NCI-H2029 treated with DMSO at 0.1 percent for 48 hours (cell line): ENCODE measurements at regions not wholly inside any gene's neighbourhood (a gene's known extent, or its start where the extent isn't known, plus 50 kb on each side); places are given as distances from the start of the nearest gene placed in this dataset.

Experiments
- DNase-seq: peaks from one replicate; lab custom pipeline; 2025; lab: John Stamatoyannopoulos, UW

DNA sequence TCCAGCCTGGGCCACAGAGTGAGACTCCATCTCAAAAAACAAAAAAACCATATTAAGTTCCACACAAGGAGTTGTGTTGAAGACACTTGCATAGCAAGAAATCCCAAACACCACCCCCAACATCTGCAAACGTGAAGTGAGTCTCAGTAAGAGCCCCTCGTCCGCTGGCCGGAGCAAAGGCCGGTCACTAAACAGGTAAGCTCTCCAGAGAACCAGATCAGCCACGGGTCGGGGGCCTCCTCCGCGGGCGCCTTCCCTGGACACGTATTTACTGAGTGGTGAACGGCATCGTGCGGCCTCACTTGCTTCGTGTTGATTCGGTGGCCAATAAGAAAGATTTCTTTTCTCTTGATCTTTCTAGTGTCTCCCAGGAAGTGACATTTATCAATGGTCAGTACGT lies 93.6 kb downstream of the MRPL36 start:
- no peak for DNase-seq

DNA sequence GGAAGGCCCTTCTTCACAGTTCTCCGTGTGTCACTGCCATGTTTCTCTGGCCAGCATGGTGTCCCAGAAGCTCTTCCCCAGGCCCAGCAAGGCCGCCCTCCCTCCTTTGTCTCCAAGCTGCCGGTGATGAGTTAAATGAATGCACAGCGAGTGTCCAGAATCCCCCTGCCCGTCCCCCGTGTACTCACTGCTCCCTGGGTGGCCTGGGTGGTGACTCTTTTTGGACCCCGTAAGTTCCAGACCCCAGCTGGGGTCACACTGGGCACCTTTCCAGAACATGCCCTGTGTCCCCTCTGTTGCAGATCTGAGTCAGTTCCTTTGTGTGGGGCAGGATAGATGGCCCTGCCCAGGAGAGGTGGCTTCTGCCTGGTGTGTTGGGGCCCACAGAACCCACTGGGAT lies 95.0 kb downstream of the MRPL36 start:
- no peak for DNase-seq

DNA sequence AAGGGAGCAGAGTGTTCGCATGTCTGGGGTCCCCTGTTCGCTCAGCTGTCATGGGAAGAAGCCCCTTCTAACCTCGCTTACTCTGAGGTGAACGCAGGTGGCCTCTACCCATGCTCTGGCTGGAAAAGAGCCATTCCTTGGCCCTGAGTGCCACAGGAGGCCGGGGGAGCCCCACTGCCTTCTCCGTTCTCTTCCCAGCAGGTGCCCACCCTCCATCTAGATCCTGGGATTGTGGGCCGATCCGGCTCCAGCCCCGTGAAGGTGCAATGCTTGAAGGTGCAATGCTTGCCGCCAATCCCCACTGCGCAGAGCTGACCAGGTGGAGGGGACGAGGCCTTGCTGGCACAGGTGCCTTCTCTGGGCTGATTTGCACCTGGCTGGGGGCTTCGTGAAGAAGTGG lies 95.4 kb downstream of the MRPL36 start:
- no peak for DNase-seq

DNA sequence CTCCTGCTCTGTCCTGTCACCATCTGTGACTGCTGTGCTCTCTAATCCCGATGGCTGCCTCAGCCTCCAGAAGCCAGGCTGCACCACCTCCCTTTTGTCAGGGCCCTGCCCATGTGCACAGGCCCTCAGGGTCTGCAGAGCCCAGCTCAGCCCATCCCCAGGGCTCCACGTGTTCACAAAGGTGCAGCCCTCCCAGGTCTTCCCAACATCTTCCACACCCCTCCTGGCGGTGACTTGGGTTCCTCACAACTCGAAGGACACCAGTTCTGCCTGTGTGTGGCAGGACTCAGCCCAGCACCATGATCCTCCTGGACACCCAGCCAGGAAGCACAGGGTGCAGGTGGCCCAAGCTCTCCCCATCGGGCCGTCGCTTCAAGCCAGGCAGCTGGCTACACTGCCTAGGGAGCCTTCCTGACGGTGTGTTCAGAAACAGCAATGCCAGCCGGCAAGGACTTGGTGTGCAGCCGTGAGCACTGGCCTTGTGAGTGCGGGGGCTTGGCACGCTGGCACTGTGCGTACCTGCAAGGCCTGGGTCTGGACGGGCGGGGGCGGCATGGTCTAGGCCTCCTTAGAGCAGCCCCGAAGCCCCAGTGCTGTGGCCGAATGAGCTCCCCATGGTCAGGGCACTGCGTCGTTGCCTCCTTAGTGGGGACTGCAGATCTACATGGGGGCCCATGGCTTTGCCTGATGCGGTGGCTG lies 96.1 kb downstream of the MRPL36 start:
- no peak for DNase-seq

DNA sequence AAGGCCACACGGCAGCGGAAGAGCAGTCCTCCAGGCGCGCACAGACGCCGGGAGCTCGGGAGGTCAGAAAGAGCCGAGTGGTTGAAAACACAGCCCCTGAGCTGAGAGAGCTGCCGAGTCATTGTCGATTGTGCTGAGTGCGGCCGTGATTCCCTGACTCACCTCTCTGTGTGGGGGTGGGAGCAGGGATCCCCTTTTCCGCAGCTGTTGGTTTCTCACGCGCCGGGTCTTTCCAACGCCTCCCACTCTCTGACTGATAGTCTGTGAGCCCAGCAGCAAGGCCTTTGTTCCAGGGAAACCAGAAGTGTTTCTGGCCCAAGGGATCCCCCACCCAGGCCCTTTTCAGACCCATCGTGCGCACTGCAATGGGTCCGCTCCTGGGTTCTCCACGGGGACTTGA lies 97.3 kb downstream of the MRPL36 start:
- no peak for DNase-seq

DNA sequence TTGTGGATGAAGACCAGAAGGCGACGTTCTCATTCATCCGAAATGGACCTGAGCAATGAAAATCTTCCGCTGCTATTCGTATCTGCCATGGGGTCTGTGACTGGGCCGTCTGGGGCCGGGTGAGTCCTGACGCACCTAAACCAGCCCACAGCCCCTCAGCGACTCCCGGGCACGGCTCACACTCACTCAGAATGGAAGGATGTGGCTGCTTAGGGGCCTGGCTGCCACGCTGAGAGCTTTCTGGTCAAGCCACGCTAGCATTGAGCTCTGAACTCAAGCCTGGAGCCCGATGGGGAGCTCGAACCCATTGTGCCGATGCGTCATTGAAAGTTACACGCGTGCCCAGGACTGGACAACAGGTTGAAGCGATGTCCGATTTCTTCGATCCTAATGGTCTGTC lies 97.8 kb downstream of the MRPL36 start:
- DNase-seq, result no peak

DNA sequence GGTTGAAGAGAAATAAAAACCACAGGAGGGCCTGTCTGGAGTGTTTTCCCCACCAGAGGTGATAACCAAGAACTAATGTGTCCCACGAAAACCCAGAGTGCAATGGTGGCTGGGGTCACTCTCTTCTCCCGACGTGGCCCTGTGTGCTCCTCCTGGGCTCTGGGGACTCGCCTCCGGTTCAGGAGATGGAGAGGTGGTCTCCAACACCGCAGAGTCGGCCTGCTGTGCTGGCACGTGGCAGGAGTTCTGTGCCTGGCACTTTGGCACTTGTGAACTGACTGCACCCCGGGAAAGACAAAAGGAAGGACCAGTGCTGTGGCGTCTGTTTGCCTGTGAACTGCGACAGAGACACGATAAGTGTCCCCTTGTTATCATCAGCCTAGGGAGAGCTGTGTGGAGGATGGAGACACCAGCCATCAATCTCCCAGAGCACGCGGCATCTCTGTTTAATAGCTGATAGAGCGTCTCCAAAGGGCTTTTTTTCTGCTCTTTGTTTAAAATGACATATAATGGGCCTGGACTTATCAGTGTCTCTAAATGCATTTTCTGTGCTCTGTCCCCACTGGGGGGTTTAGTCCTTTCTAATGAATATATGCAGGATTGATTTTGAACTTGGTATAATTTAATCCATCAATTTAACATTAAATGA lies 98.3 kb downstream of the MRPL36 start:
- DNase-seq, result no peak

DNA sequence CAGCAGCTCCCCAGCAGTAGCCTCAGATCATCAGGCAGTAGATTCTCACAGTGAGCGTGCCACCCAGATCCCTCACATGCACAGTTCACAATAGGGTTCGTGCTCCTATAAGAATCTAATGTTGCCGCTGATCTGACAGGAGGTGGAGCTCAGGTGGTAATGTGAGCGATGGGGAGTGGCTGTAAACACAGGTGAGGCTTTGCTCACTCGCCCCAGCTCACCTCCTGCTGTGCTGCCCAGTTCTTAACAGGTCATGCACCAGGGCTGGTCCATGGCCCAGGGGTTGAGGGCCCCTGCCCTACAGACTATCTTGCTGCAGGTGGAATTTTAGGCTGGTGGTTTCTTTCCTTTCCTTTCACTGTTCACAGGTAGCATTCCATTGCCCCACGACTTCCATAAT lies 100.2 kb downstream of the MRPL36 start:
- no peak for DNase-seq

DNA sequence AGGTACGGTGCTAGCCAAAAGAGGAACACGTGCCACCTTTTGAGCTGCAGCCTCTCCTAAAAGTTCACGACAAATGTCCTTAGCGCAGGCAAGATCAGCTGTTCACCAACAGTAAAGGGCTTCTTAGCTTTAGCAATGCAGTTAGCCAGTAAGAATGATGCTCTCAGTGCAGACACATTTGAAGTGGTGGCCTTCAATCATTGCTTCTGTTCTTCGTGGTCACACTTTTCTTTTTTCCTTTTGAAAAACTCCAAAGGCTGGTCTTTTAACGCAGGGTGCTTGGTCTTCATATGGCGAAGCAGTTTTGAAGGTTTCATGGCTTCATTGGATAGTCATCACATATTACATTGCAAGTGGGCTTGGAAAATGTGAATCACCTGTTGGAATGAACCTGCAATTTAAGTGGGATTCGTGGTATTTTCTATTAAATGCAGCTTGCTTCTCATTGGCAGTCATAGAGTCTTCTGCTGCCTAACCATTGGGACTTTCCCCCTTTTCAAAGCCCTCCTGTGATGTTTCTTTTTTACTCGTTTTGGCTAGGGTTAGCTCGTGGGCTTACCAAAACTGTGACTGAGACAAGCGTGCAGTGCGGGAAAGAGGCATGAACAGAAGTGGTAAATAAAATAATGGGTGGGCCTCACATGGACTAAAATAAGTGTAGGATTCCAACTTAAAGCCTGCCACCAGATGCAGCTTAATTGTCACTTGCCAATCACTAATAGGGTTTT lies 100.9 kb downstream of the MRPL36 start:
- no peak for DNase-seq

DNA sequence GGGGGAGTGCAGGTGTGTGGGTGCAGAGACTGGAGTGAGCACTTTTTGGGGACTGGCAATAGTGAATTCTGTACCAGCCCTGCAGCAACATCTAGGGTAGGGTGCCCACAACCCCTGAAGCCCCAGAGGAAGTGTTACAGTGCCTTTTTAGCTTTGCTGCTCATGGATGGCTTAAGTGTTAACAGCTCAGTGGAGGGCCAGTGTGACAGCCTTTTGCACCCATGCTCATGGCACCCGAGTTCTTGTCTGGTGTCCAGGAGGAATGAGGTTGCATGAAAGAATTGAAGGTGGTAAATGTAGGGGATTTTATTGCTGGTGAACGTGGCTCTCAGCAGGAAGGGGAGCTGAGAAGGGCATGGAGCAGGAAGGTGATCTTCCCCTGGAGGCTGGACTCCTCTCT lies 107.3 kb downstream of the MRPL36 start:
- no peak for DNase-seq

DNA sequence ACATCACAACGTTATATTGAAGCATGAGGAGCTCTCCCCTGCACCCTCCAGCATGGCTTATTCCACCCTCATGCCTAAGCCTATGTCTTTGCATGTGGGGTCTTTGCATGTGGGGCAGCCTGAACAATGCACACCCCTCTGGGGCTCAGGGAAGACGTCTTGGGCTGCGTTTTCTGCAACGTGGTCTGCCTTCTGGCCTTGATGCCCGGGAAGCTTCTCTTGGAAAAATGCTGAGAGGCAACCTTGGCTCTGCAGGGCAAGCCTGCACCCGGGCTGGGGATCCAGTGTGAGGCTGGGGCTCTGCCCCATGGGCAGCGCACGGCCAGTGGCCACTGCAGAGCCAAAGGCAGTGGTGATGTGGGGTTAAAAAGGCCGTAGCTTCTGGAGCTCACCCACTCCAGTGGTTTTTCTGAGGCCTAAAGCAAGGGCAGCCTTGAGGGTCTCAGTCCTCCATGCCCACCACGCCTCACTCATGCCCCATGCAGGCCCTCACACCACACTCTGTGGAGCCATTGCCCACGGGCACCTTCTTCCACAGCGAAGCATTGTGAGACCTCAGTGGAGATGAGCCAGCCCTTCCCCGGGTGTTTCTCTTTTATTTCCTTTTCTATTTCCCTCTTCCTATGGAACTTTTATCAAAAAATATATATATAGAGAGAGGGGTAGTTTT lies 112.2 kb downstream of the MRPL36 start:
- DNase-seq, result no peak

DNA sequence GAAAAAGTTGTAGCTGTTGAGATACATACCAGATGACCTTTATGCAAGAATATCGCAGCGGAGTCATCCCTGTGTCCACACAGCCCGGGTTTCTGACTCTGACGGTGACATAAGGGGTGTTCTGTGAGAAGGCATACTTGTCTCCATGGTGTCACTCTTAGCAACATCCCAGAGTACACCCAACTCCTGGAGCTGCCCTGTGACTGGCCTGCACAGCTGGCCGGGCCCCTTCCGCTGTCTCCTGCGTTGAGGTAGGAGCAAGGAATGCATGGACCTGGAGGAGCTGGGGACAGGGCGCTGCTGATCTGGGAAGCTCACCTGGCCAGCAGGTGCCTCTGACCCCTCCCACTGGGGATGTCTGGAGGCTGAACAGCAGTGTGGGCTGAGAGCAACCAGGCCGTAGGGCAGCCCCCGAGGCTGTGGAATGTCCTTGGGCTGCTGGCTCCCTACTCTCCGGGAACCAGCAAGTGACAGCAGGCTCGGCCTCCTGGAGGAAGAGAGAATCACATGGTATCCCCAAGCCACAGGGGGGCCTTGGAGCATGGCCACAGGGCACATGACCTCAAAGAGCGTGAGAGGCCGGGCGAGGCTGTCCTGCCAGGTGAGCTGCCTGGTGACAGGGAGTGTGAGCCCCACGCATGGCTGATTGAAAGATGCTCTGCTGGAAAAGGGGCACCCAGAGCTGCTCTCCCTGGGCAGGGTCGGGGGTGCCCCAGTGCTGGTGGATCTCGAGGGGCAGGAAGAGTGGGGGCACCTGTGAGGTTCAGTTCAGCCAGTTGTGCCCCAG lies 113.4 kb downstream of the MRPL36 start:
- no peak for DNase-seq

DNA sequence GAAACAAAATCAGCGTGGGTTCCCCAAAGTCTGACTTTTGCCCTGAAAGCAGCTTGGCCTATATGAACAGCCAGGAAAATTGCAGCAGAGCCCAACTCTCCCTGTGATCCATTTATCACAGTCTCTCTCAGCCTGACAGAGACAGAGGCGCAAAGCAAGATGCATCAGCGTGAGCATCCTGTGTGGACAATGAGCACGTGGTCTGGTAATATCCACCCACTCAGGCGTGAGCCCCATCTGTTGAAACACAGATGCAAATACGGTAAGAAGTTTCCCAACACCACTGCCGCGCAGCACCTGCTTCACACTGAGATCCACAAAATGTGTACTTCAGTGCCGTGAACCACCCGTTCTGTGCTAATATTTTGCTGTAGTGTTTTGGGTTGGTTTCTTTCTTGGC lies 114.6 kb downstream of the MRPL36 start:
- DNase-seq, result no peak

DNA sequence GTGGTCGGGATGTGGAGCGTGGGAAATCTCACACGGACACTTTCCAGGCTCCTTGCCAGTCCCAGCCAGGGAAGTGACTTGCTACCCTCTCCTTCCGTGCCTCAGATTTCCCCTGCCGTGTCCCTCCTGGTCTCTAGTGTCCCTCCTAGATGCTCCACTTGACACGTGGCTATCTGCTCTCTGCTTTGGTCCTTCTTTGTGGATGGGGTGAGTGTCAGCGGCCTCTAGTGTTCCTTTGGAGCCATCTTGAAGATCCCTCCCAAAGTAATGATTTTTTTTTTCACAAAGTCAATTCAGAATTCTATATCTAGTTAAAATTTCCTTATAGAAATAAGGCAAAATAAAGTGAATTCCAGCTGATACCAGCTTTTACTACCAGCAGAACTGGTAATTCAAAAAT lies 117.7 kb downstream of the MRPL36 start:
- no peak for DNase-seq

DNA sequence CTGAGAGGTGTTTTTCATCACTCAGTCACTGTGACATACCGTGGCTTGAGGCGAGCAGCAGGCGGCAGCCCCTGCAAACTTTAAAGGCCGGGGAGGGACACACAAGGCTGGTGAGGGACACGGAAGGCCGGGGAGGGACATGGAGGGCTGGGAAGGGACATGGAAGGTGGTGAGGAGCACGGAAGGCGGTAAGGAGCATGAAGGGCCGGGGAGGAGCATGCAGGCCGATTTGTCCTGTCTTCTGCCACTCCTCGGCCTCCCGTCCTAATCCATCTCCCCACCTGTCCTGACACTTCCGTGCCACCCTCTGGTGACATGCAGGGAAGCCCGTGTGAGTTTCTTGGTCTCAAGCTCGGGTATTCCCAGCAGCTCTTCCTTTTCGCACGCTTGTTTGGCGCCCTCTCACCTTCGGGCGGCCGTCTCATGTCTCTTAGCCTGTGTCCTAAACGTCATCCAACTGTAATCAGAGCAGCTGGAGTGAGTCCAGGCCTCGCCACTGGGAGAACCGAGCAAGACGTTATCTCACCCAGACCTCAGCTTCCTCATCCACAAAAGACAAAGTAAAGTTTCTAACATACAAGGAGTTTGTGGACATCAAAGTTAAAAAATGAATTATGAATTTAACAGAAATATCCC lies 126.5 kb downstream of the MRPL36 start:
- no peak for DNase-seq

DNA sequence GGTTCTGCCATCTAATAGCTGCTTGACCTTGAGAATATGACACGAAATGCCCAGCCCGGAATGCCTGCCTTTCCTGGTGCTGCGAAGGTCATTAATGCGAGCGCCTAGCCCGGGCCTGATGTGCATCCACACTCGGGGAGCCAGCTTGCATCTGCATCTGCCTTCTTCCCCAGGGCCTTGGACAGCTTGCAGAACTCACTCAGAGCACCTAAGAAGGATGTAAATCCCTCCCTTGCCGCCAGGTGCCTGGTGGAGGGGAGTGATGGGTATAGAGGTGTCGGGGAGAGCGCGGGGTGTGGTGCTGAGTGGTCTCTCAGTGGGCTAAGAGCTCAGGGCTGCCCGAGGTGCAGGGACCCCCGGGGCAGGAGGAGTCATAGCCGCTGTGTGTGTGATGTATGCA lies 127.2 kb downstream of the MRPL36 start:
- no peak for DNase-seq

DNA sequence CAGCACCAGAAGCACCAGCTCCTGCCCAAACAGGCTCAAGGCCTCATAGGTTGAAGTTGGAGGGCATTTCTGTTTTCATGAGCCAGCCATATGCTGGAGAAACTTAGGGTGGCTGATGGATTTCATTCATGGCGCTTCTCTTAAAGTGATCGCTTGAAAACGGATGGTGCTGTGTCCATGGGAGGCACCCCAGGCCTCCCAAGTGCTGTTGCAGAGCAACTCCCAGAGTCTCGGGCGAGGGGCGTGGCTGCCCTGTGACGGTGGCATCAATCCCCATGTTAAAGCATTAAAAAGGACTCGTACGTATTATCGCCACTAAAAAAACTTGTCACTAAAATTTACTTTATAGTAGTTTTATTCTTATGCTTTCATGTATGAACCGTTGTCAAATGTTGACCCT lies 128.3 kb downstream of the MRPL36 start:
- no peak for DNase-seq

DNA sequence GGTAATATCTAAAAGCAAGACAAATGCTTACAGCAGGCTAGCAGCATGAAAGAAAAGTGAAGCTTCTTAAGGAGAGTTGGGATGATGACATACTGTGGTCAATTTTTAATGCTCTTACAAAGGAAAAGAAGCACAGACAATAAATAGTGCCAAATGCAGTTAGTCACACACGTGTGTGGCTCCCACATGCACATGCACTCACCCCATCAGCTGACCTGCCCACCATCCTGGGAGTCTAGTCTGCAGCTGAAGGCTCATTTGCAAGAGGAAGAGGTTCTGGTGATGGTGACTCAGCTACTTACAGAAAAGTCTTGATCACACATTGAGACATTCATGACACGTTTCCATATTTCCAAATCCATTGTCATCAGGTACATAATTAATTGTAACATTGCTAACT lies 129.3 kb downstream of the MRPL36 start:
- no peak for DNase-seq

DNA sequence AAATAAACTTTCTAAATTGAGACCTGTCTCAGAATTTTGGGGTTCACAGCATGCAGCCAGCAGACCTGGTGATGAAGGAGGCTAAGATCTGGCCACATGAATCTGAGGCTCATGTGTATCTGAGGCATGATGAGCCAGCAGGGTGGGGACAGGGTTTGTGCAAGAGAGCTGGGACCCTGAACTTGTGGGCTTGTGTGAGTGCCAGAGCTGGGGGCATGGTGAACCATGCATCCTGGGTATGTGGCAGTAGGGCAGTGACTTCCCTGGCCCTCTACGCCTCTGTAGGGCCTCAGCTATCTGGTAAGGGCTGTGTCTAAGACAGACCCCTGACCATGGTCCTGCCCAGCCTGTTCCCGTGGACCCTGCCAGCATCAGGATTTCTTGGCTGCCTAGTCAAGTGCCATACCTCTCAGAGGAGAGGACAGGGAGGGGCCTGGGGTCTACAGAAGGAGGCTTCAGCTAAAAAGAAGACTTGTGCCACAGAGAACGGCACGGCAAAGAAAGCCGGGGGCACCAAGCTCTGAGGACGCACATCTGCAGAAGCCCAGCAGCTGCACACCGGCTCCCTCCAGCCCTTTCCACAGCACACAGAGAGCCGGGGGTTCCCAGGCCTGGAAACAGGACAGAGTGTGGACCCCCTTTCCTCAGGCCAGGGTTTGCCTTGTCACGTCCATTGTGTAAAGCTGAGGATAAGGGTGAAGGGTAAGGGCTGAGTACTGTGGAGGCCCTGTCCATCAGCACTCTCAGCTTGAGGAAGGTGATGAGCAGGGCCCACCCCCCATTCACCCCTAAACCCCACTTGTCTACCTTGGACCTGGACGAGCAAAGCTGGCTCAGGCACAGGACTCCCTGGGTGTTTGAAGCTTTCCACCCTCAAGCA lies 130.1 kb downstream of the MRPL36 start:
- no peak for DNase-seq

DNA sequence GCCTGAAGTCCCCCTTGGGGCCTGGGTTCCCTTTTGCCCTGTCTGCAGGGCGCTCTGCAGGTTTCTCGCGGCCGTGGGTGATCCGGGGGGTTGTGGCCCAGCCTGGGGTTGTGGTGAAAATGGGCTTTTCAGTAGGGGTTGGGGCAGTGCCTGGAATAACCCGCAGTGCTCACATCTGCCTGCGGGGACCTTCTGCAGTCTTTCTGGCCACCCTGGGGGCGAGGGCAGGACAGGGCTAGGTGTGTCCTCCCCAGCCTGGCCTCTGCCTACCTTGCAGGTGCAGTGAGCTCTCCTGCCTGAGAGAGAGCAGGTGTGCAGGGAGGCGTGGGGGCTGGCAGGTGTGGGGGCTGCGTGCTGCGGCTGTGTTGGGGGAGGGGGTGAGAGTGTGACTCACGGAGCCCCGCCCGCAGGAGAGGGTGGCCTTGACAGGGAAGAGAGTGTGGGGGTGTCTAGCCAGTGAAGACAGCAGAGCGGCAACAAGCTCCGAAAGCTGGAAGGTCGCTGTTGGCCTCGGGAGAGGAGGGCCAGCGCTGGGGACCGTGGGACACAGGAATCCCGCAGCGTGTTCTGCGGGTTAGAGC lies 131.4 kb downstream of the MRPL36 start:
- no peak for DNase-seq
